Activated CD4-positive, alpha-beta T cell treated with anti-CD3 and anti-CD28 coated beads, Interleukin-2, amount 50 U/mL, for 16 hours (primary cell): ENCODE measurements at regions not wholly inside any gene's neighbourhood (a gene's known extent, or its start where the extent isn't known, plus 50 kb on each side); places are given as distances from the start of the nearest gene placed in this dataset.

ENCODE experiments used
- DNase-seq: peaks from one replicate; pipeline ENCODE4 v3.0.0-alpha.2; 2020

GRCh38 chr12:78797196-78797931 lies 67.2 kb upstream of the SYT1 start:
- DNase-seq = no peak

DNA sequence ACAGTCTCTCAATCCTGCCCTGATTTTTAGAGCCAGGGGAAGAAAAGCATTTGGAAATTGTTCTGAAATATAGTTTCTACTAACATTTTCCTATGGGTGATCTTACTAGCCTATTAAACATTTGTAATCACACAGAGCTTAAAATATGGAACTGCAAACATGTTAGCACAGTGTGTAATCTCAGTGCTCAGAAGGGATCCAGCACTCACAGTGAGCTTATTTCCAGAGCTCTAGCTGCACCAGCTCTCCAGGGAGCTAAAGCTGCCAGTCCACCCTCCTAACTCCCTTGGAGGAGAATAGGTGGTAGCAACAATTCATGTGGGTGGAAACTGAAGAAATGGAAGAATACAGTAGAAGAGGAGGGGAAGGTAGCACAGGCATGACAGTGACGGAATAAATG lies 64.9 kb upstream of the SYT1 start:
- DNase-seq = no peak

DNA sequence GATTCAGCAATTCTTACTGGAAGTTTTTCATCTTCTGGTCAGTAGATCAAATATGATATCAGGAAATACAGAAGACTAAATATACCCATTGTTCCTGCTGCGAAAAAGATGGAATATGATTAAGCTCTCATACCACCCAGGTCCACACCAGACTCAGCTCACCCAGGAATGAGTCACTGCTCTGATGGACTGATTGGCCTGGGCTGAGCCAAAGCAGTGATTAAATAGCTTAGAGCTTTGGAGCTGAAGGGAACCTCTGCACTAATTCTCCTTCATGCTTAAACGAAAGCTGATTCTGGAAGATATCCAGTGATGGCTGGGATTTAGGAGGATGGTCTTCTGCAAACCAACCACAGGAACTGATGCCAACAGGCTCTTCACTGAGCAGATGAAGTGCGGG lies 62.0 kb upstream of the SYT1 start:
- no peak for DNase-seq

DNA sequence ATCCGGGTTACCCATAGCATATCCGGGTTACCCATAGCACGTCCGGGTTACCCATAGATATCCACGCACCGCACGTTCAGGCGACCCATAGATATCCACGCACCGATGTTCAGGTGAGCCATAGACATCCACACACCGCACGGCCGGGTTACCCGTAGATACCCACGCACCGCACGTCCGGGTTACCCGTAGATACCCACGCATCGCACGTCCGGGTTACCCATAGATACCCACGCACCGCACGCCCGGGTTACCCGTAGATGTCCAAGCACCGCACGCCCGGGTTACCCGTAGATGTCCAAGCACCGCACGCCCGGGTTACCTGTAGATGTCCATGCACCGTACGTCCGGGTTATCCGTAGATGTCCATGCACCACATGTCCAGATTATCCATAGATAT lies 60.3 kb upstream of the SYT1 start:
- DNase-seq = no peak
